ENCODE measurements at regions not wholly inside any gene's neighbourhood (a gene's known extent, or its start where the extent isn't known, plus 50 kb on each side); places are given as distances from the start of the nearest gene placed in this dataset.
"Not testable (repeated sequence)": the region's sequence is repeated elsewhere in the genome, so short reads cannot be mapped to it uniquely, and the experiment has no call there.

- TF ChIP-seq, protein P1, sequence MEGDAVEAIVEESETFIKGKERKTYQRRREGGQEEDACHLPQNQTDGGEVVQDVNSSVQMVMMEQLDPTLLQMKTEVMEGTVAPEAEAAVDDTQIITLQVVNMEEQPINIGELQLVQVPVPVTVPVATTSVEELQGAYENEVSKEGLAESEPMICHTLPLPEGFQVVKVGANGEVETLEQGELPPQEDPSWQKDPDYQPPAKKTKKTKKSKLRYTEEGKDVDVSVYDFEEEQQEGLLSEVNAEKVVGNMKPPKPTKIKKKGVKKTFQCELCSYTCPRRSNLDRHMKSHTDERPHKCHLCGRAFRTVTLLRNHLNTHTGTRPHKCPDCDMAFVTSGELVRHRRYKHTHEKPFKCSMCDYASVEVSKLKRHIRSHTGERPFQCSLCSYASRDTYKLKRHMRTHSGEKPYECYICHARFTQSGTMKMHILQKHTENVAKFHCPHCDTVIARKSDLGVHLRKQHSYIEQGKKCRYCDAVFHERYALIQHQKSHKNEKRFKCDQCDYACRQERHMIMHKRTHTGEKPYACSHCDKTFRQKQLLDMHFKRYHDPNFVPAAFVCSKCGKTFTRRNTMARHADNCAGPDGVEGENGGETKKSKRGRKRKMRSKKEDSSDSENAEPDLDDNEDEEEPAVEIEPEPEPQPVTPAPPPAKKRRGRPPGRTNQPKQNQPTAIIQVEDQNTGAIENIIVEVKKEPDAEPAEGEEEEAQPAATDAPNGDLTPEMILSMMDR (IDR thresholded peaks at IDR 0.05) = not testable (repeated sequence)
- TF ChIP-seq EZH2 (IDR thresholded peaks at IDR 0.05; ENCODE audit: borderline replicate concordance, insufficient read depth, low read depth, low read length, poor library complexity, severe bottlenecking) = not testable (repeated sequence)
Observed at GRCh38 chr5:106032069-106032468, 1638.7 kb downstream of the EFNA5 start.
